Esophagus (tissue), 2 donors: ENCODE measurements at regions not wholly inside any gene's neighbourhood (a gene's known extent, or its start where the extent isn't known, plus 50 kb on each side); places are given as distances from the start of the nearest gene placed in this dataset.

ENCODE experiments used
- H3K27ac ChIP-seq, 2 donors: one replicate each; pipeline ENCODE4 v1.5.1; 2013; ENCODE audit warnings: low read depth in 2 of 2, mild to moderate bottlenecking in 2 of 2, inconsistent platforms in 1 of 2, low read length in 1 of 2, moderate library complexity in 1 of 2
- H3K27me3 ChIP-seq, 2 donors: one replicate each; pipeline ENCODE4 v1.6.1; 2013; ENCODE audit warnings: low read length in 2 of 2, control low read depth in 1 of 2, mild to moderate bottlenecking in 1 of 2; ENCODE audit not compliant: insufficient read depth in 2 of 2, control insufficient read depth in 1 of 2
- H3K36me3 ChIP-seq, 2 donors: one replicate each; pipeline ENCODE4 v1.6.1; 2013; ENCODE audit warnings: low read length in 1 of 2; ENCODE audit not compliant: control insufficient read depth in 2 of 2, insufficient read depth in 2 of 2
- H3K4me1 ChIP-seq, 2 donors: one replicate each; pipeline ENCODE4 v1.6.1; 2013; ENCODE audit warnings: low read length in 1 of 2; ENCODE audit not compliant: control insufficient read depth in 2 of 2, insufficient read depth in 2 of 2
- H3K4me3 ChIP-seq, 2 donors: one replicate each; pipeline ENCODE4 v1.5.1; 2013; ENCODE audit warnings: low read length in 2 of 2, mild to moderate bottlenecking in 2 of 2, low read depth in 1 of 2, moderate library complexity in 1 of 2
- H3K9me3 ChIP-seq, 2 donors: one replicate each; pipeline ENCODE4 v1.6.1; 2013; ENCODE audit warnings: mild to moderate bottlenecking in 2 of 2, low read depth in 1 of 2, low read length in 1 of 2, moderate library complexity in 1 of 2; ENCODE audit not compliant: control insufficient read depth in 2 of 2, insufficient read depth in 1 of 2
- WGBS, 2 donors: extraction: QIAGEN DNeasy Blood & Tissue Kit; methylation state at CpG; one replicate each; pipeline ENCODE4 v1.1.7; 2013; 5-methylcytosine and 5-hydroxymethylcytosine counted together
- donor health status: healthy with polysubstance abuse.
- donor health status: Bipolar disorder and iron deficiency.

- no peaks in the 10 kb centered on the region for H3K36me3 ChIP-seq
- H3K4me1 ChIP-seq, result no peaks in the 10 kb centered on the region
- 54 to 66% methylated on average over 7 of the region's 7 CpGs for WGBS, 2 donors
- H3K4me3 ChIP-seq, result no peak overlapping the region
- no peak overlapping the region for H3K27ac ChIP-seq
- no peaks in the 10 kb centered on the region for H3K9me3 ChIP-seq
- no peaks in the 10 kb centered on the region for H3K27me3 ChIP-seq
Observed at GRCh38 chr16:9259914-9260608, 168.6 kb downstream of the HAPSTR1 start.

DNA sequence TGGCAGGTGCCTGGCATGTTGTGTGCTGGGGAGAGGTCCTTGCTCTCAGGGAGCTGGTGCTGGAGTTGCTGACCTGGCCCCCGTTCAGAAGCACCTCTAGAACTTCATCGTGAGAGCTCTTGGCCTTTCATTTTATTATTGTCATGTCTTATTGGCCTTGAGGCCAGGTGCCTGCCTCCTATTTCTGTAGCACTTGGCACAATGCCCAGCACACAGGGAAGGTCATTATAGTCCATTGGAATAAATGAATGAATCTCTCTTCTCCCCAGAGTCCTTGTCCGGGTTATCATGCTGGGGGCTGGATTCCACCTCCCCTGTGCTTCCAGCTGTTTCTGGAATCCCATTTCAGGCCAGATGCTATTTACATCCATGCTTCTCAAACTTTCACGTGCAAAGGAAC is 169.2 kb downstream of the HAPSTR1 start:
- H3K4me3 ChIP-seq, result no peak overlapping the region
- no peaks in the 10 kb centered on the region for H3K4me1 ChIP-seq
- no peaks in the 10 kb centered on the region for H3K9me3 ChIP-seq
- H3K27ac ChIP-seq, result no peak overlapping the region
- H3K36me3 ChIP-seq, result no peaks in the 10 kb centered on the region
- H3K27me3 ChIP-seq, result no peaks in the 10 kb centered on the region
- 43 to 45% methylated on average over 4 of the region's 4 CpGs for WGBS, 2 donors

- Histone ChIP-seq H3K27me3 (no peaks in the 10 kb centered on the region), H3K9me3 (no peaks in the 10 kb centered on the region), H3K36me3 (no peaks in the 10 kb centered on the region), H3K4me3 (no peak overlapping the region), H3K4me1 (no peaks in the 10 kb centered on the region), H3K27ac (no peak overlapping the region)
- WGBS, 2 donors, result 55 to 60% methylated on average over 5 of the region's 5 CpGs
Observed at GRCh38 chr16:9261376-9261775, 169.9 kb downstream of the HAPSTR1 start.

DNA sequence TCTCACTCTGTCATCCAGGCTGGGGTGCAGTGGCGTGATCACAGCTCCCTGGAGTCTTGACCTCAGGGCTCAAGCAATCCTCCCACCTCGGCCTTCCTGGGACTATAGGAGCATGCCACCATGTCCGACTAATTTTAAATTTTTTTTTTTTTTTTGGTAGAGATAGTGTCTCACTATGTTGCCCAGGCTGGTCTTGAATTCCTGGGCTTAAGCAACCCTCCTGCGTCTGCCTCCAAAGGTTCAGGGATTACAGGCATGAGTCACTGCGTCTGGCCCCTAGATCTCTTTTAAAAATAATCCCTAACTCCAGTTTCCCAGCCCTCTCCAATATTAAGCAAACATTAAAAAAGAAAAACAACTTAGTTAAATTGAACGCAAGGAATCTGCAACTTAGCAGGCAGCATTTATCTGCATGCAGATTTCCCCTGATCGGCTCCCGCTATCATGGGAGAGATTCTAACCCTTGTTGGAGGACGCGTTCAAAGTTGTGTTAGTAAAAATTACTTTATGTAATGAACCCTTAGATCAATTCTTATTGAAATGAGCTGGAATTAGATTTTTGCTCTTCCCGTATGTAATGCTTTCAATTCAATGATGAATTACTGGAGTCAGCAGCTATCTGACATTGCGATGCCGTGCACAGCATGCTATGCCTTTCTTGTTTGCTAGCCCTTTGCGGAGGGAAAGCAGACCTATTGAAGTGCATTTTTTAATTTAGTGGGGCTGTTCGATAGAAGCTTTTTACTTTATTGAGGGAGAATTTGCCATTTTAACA is 171.7 kb downstream of the HAPSTR1 start:
- Histone ChIP-seq H3K9me3 (no peaks in the 10 kb centered on the region), H3K4me1 (no peaks in the 10 kb centered on the region), H3K36me3 (no peaks in the 10 kb centered on the region), H3K27ac (no peak overlapping the region), H3K27me3 (no peaks in the 10 kb centered on the region), H3K4me3 (no peak overlapping the region)
- 73 to 81% methylated on average over 15 of the region's 15 CpGs for WGBS, 2 donors

DNA sequence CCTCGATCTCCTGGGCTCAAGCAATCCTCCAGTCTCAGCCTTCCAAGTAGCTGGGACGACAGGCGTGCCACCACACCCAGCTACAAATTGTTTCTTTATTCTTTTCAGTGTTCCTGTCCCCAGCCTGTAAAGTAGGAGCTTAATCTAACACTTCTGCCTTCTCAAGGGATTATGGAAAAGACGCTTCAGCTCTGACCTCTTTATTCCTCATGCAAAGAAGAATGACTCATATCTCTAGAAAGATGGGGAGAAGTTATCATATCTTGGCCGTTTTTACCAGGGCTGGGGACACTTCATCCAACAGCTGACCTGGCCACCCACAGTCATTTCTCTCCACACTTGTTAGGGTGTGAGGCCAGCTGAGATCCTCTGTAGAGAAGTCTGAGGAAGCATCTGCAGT is 172.6 kb downstream of the HAPSTR1 start:
- no peaks in the 10 kb centered on the region for H3K36me3 ChIP-seq
- no peaks in the 10 kb centered on the region for H3K27me3 ChIP-seq
- no peaks in the 10 kb centered on the region for H3K4me1 ChIP-seq
- no peak overlapping the region for H3K27ac ChIP-seq
- whole genome bisulfite sequencing, 2 donors, result 45 to 53% methylated on average over 5 of the region's 5 CpGs
- no peak overlapping the region for H3K4me3 ChIP-seq
- no peaks in the 10 kb centered on the region for H3K9me3 ChIP-seq

DNA sequence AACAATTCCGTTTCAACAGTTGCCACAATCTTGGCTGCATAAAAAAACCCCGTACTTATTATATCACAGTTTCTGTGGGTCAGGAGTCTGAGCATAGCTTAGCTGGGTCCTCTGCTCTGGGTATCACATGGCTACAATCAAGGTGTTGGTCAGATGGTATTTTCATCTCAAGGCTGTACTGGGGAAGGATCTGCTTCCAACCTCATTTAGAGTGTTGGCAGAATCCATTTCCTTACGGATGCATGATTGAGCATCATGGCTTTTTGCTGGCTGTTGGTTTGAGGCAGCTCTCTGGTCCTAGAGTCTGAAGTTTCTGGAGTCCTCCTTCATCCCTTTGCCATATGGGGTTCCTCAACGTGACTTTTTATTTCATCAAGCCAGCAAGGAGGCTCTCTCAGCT is 177.0 kb downstream of the HAPSTR1 start:
- Histone ChIP-seq H3K4me1 (no peaks in the 10 kb centered on the region), H3K27ac (no peak overlapping the region), H3K4me3 (no peak overlapping the region), H3K9me3 (no peaks in the 10 kb centered on the region), H3K27me3 (no peaks in the 10 kb centered on the region), H3K36me3 (no peaks in the 10 kb centered on the region)
- 75 to 79% methylated on average over 4 of the region's 4 CpGs for WGBS, 2 donors

DNA sequence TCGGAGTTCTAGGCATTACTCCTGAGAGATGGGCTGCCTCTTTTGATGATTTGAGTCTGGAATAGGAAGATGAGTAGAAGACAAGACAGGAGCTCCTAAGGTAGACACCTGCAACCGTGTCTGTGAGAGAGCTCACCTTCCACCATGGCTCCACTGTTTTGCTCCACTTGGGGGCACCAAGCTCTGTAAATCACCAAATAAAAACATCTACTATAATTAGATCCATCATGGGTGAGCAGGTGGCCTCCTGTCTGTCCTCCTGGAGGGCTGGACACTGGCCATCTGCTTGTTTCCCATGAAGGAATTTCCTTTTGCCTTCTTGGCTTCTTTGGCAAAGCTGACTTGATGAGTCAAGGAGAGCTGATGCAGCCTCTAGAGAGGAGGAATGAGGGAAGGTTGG is 179.0 kb downstream of the HAPSTR1 start:
- Histone ChIP-seq H3K27me3 (no peaks in the 10 kb centered on the region), H3K36me3 (no peaks in the 10 kb centered on the region), H3K4me1 (peaks cover 0 to under 1% of the 10 kb centered on the region in 2 donors), H3K27ac (no peak overlapping the region), H3K4me3 (no peak overlapping the region), H3K9me3 (no peaks in the 10 kb centered on the region)
- 62 to 63% methylated on average over 2 of the region's 2 CpGs for WGBS, 2 donors

- Histone ChIP-seq H3K27ac (no peak overlapping the region), H3K4me1 (peaks cover 0 to 1% of the 10 kb centered on the region in 2 donors), H3K4me3 (no peak overlapping the region), H3K36me3 (no peaks in the 10 kb centered on the region), H3K27me3 (no peaks in the 10 kb centered on the region), H3K9me3 (no peaks in the 10 kb centered on the region)
- 92% methylated on average over 1 of the region's 1 CpG for WGBS, 2 donors
Observed at GRCh38 chr16:9270941-9271340, 179.5 kb downstream of the HAPSTR1 start.

- Histone ChIP-seq H3K4me3 (no peak overlapping the region), H3K9me3 (no peaks in the 10 kb centered on the region), H3K4me1 (peaks cover 0 to 1% of the 10 kb centered on the region in 2 donors), H3K36me3 (no peaks in the 10 kb centered on the region), H3K27ac (no peak overlapping the region), H3K27me3 (no peaks in the 10 kb centered on the region)
- WGBS, 2 donors, result 56 to 58% methylated on average over 3 of the region's 3 CpGs
Observed at GRCh38 chr16:9271841-9272240, 180.4 kb downstream of the HAPSTR1 start.

DNA sequence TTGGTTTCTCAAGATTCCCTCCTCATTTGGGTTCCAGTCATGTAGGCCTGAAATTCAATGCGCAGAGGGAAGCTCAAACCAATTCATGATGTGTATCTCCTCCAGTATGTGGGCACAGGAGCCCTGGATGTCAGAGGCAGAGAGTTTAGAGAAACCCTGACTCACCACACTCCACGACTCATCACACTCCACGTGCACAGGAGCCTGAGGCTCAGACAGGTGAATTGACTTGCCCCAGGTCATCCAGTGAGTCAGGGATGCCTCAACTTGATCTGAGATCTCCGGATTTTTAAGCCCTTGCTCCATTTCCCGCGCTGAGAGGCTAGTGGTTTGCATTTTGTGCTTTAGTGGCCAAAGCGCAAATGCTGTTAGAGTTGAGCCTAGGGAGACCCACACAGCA is 183.9 kb downstream of the HAPSTR1 start:
- H3K9me3 ChIP-seq, result no peaks in the 10 kb centered on the region
- no peaks in the 10 kb centered on the region for H3K27me3 ChIP-seq
- H3K36me3 ChIP-seq, result no peaks in the 10 kb centered on the region
- H3K4me1 ChIP-seq, result peaks cover 0 to 1% of the 10 kb centered on the region in 2 donors
- H3K27ac ChIP-seq, result no peak overlapping the region
- no peak overlapping the region for H3K4me3 ChIP-seq
- 55 to 64% methylated on average over 7 of the region's 7 CpGs for WGBS, 2 donors
